Endodermal cell (in vitro differentiated cells): ENCODE measurements at regions not wholly inside any gene's neighbourhood (a gene's known extent, or its start where the extent isn't known, plus 50 kb on each side); places are given as distances from the start of the nearest gene placed in this dataset.

Source experiments
- DNase-seq: peaks from one replicate; pipeline ENCODE4 v3.0.0-alpha.2; 2017
- H3K27ac ChIP-seq: 2 replicates; pipeline ENCODE4 v1.5.1; 2013; ENCODE audit warnings: mild to moderate bottlenecking, low read depth, low read length, moderate library complexity
- H3K27me3 ChIP-seq: 2 replicates; pipeline ENCODE4 v1.6.1; 2013; ENCODE audit warnings: mild to moderate bottlenecking, low read length, moderate library complexity; ENCODE audit not compliant: insufficient read depth, control insufficient read depth, poor library complexity, severe bottlenecking
- H3K36me3 ChIP-seq: 2 replicates; pipeline ENCODE4 v1.7.0; 2013; ENCODE audit warnings: mild to moderate bottlenecking, low read length, moderate library complexity; ENCODE audit not compliant: control insufficient read depth, insufficient read depth
- H3K4me1 ChIP-seq: one replicate; pipeline ENCODE4 v1.7.0; 2013; ENCODE audit warnings: low read length; ENCODE audit not compliant: control insufficient read depth, insufficient read depth
- H3K4me3 ChIP-seq: 2 replicates; pipeline ENCODE4 v1.5.1; 2013; ENCODE audit warnings: mild to moderate bottlenecking, low read length, moderate library complexity
- H3K9ac ChIP-seq: 2 replicates; pipeline ENCODE4 v1.6.1; 2013; ENCODE audit warnings: mild to moderate bottlenecking, low read length, moderate library complexity; ENCODE audit not compliant: poor library complexity, severe bottlenecking; ENCODE audit errors: extremely low read depth
- H3K9me3 ChIP-seq: 2 replicates; pipeline ENCODE4 v1.6.1; 2013; ENCODE audit warnings: mild to moderate bottlenecking, low read length, moderate library complexity; ENCODE audit not compliant: control insufficient read depth
- H3K27ac Mint-ChIP-seq: 2 replicates; pipeline ENCODE4 v1.8.0; 2020; ENCODE audit warnings: mixed read lengths
- H3K27me3 Mint-ChIP-seq: 2 replicates; pipeline ENCODE4 v1.8.0; 2021; ENCODE audit warnings: mild to moderate bottlenecking, mixed read lengths; ENCODE audit not compliant: insufficient read depth
- H3K36me3 Mint-ChIP-seq: 2 replicates; pipeline ENCODE4 v1.8.0; 2020; ENCODE audit warnings: low read depth, mixed read lengths
- H3K4me1 Mint-ChIP-seq: 2 replicates; pipeline ENCODE4 v1.8.0; 2020; ENCODE audit warnings: mixed read lengths
- H3K4me3 Mint-ChIP-seq: 2 replicates; pipeline ENCODE4 v1.8.0; 2020; ENCODE audit warnings: mild to moderate bottlenecking, moderate library complexity, mixed read lengths
- H3K9me3 Mint-ChIP-seq: 2 replicates; pipeline ENCODE4 v1.8.0; 2020; ENCODE audit warnings: mild to moderate bottlenecking, mixed read lengths
- CTCF ChIP-seq: fragments of 200-600 bp; sonication (generic); conservative IDR thresholded peaks from 2 replicates; pipeline ENCODE4 v1.5.0; 2021; ENCODE audit warnings: antibody characterized with exemption, mild to moderate bottlenecking
- WGBS, 2 experiments: methylation state at CpG; one replicate each; pipeline versions ENCODE4 v1.1.5 to v1.1.7; 2013; ENCODE audit warnings: missing lambda C conversion rate in 2 of 2, mixed read lengths in 1 of 2; ENCODE audit not compliant: insufficient coverage in 1 of 2, insufficient read length in 1 of 2; 5-methylcytosine and 5-hydroxymethylcytosine counted together

DNA sequence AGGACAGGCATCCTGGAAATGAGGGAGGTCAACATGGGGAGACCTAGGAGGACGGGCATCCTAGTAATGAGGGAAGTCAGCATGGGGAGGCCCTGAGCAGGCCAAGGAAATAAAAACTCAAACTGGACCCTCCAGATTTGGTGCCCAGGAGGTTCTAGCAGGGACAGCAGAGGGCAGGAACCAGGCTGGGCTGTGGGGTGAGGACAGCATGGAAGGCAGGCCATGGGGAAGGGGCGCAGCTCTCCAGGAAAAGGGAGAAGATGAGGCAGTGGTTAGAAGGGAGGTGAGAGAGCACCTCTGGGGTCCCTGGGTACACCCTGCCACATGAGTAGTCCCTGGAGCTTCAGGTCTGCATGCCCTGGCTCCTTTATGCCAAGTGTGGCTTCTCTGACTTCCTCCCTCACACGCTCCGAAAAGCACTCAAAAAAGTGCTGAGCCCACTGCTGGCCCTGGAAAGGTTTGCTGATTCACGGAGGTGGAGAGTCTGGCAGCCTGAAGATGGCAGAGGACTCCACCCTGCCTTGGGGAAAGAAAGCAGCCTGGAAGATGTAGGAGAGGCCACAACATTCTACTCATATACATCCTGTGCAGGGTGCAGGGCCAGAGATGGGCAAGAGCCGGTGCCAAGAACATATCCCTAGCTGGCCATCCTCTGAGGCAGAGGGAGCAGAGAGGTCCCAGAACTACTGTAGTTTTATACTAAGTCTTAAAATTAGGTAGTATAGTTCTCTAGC, 154.9 kb downstream of the MRPL14 start:
- peaks cover 7% of the 10 kb centered on the region for H3K9me3 Mint-ChIP-seq
- TF ChIP-seq CTCF: no peak
- Histone ChIP-seq H3K36me3 (no peaks in the 10 kb centered on the region), H3K27ac (no peak overlapping the region), H3K9ac (no peak overlapping the region), H3K4me1 (no peaks in the 10 kb centered on the region), H3K9me3 (peaks cover 7% of the 10 kb centered on the region), H3K27me3 (no peaks in the 10 kb centered on the region), H3K4me3 (no peak overlapping the region)
- H3K4me3 Mint-ChIP-seq: no peak overlapping the region
- WGBS, 2 experiments: 78 to 93% methylated on average over 1 to 6 of the region's 6 CpGs
- peaks cover 21% of the 10 kb centered on the region for H3K4me1 Mint-ChIP-seq
- peak overlapping the region; percentile 33 for H3K27ac Mint-ChIP-seq
- no peaks in the 10 kb centered on the region for H3K36me3 Mint-ChIP-seq
- peak; percentile 43 for DNase-seq
- peaks cover 6% of the 10 kb centered on the region for H3K27me3 Mint-ChIP-seq

DNA sequence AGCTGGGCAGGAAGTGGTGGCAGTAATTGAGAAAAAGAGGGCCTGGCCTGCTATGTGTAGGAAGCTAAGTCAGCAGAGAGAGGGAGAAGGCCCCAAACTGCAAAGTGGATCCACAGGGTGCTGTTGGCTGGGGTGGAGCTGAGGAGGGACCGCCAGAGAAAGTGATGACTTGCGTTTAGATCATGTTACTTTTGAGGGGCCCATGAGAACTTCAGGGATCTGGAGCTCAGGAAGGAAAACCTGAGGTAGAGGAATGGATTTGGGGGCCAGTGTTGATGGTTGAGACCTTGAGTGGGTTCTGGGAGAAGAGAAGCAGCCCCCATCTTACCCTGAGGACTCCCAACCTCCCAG, 155.5 kb downstream of the MRPL14 start:
- no peaks in the 10 kb centered on the region for H3K36me3 ChIP-seq
- TF ChIP-seq CTCF: no peak
- H3K36me3 Mint-ChIP-seq: no peaks in the 10 kb centered on the region
- peaks cover 6% of the 10 kb centered on the region for H3K27me3 Mint-ChIP-seq
- H3K9me3 ChIP-seq: peaks cover 7% of the 10 kb centered on the region
- DNase-seq: peak; percentile 23
- WGBS, 2 experiments: 93 to 100% methylated on average over 1 to 2 of the region's 2 CpGs
- H3K4me1 Mint-ChIP-seq: peaks cover 19% of the 10 kb centered on the region
- no peak overlapping the region for H3K27ac ChIP-seq
- no peaks in the 10 kb centered on the region for H3K27me3 ChIP-seq
- H3K9me3 Mint-ChIP-seq: peaks cover 7% of the 10 kb centered on the region
- peak overlapping the region; percentile 33 for H3K27ac Mint-ChIP-seq
- no peaks in the 10 kb centered on the region for H3K4me1 ChIP-seq
- H3K9ac ChIP-seq: no peak overlapping the region
- no peak overlapping the region for H3K4me3 ChIP-seq
- H3K4me3 Mint-ChIP-seq: no peak overlapping the region

DNA sequence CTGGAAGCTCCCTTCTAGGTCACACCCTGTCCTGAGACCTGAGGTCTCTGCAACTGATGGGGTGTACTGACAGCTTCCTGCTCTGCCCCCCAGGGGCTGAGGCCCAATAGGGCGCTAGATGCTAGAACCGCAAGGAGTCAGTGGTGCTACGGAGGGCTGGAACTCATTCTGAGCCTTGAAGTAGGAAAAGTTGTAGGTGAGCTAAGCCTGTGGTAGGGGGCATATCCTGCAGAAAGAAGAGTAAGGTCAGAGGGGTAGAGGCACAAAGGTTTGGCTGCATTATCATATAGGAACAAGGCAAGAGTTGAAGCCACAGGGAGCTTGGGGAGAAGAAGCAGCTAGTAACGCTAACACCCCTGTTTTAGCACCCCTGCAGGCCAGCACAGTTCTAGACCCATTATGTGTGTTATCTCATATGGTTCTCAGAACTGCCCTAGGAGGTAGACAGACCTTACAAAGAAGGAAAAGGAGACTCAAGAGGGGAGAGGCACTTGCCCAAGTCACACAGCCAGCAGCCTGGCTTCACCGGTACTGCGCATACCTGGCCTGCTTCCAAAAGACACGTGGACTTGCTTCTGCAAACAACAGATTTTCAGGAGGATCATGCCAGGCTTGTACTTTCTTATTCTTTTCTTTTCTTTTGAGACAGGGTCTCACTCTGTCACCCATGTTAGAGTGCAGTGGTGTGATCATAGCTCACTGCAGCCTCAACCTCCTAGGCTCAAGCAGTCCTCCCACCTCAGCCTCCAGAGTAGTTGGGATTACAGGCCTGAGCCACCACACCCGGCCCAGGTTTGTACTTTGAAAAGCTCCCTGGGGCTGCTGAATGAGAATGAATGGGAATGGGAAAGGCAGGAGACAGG, 156.1 kb downstream of the MRPL14 start:
- DNase-seq: peak; percentile 60
- 83 to 85% methylated on average over 5 to 8 of the region's 8 CpGs for WGBS, 2 experiments
- Mint-ChIP-seq H3K27ac (peak overlapping the region; percentile 33), H3K4me3 (no peak overlapping the region), H3K36me3 (no peaks in the 10 kb centered on the region), H3K27me3 (peaks cover 6% of the 10 kb centered on the region), H3K4me1 (peaks cover 24% of the 10 kb centered on the region), H3K9me3 (peaks cover 7% of the 10 kb centered on the region)
- Histone ChIP-seq H3K4me3 (no peak overlapping the region), H3K9ac (no peak overlapping the region), H3K9me3 (peaks cover 7% of the 10 kb centered on the region), H3K36me3 (no peaks in the 10 kb centered on the region), H3K27me3 (no peaks in the 10 kb centered on the region), H3K4me1 (no peaks in the 10 kb centered on the region), H3K27ac (no peak overlapping the region)
- TF ChIP-seq CTCF: no peak
